A172 (cell line): ENCODE measurements at regions not wholly inside any gene's neighbourhood (a gene's known extent, or its start where the extent isn't known, plus 50 kb on each side); places are given as distances from the start of the nearest gene placed in this dataset.

Experiments used
- DNase-seq: peaks from one replicate; pipeline ENCODE4 v3.0.0-alpha.2; 2015; ENCODE audit warnings: low spot score

DNA sequence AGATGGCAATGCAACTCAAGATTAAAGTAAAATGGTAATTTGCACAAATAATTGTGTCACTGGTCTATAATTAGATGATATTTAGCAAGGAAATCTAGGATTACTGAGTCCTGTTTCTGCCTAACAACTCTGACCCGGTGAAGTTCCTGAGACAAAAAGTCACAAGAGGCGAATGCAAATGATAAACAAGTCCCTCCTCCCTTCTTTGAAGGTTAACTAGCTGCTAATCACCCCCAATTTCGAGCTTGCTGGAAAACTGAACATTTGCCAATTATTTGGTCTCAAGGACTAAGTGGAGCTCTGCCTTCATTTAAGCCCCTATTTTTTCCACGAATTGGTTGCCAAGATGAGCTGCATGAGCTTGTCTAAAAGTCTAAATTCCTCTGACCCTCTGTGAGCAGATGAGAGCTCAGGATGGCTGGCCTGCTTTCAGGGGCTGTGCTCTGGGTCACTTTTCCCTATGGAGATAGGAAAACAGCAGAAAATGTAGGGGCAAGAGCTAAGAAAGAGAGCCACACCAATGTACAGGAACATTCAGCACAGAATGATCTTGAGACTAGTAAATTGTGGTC, 127.3 kb downstream of the MBL2 start:
- no peak for DNase-seq

DNA sequence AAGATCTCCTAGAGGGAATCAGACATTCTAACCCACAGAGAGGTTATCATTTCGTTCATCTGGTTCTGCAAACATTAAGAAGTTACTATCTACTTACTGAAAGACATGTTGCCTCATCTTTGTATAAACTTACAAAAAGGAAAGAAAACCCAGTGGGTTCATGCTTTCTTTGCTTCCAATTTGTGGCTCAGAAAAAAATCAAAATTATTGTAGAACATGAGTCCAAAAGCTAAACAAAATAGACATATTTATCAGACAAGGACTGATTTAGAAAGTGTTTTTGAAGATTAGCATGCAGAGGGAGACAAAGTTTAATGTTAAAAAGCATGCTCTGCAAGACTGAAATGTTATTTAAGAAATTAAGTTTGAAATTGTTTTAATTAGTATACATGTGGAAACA, 123.1 kb downstream of the MBL2 start:
- DNase-seq: no peak

DNA sequence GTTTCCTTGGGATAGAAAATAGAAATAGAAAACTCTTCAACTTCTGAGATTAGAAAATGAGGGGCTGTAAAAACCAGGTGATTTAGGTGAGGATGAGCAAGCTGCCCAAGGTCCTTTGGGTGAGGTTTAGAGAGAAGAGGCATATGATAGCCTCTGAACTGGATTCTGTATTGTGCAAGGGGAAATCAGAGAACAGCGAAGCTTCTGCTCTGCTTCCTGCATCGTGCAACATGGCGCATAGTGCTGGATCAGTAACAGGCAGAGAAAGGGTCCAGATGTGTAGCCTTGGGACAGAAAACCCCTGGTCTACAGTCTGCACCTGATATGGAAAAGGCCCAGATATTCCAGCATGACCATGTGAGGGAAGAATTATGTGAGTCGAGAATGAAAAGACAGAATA, 121.7 kb downstream of the MBL2 start:
- no peak for DNase-seq

DNA sequence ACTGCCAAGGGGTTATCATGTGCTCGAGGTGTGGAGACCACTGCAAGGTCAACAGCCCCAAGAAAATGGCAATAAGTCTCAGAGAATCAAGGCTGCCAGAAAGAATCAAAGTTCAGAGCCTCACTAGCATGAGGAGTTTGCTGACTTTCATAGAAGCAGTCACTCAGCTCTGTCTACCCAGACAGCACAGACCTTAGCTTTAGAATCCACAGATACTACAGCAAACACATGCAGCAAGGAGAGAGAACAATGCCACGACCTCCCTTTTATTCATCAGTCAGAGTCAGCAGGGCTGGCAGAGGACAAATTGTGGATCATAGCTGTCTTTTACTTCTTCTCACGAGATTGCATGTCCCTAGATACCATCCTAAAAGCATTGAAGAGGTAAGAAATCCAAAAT, 121.3 kb downstream of the MBL2 start:
- DNase-seq: no peak

DNA sequence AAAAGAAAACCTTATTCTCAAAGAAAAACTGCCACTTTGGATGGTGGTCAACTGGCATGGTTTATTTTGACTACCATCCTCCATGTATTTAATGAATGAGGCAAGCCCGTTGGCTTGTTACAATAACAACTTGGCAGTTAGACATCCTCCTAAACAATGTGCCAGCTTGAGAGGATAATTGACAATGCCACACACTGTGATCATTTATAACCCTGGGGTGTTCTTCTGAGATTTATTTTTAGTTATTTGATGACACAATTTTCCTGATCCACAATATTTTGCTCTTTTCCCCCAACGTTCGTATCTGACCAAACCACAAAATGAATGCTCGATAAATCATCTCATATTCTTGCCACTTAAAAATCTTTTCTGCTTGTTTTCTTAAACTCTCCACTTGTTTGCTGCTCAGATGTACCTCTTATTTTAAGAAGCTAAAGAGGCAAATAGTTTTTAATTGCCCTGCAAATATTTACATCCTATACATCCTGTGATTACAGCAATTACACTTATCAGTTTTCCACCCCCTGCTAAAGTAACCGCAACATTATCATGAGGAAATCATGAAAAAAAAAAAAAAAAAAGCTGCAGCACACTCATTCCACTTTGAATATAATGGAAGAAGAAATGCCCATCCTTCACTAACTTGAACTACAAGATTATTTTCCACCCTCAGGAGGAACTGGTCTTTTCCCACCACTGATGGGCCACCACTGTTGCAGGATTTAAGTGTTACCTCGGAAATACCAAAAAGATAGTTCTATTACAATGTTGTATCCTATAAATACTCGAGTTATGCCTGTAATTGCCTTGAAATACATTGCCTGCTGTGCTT, 119.9 kb downstream of the MBL2 start:
- peak; percentile 90 for DNase-seq

DNA sequence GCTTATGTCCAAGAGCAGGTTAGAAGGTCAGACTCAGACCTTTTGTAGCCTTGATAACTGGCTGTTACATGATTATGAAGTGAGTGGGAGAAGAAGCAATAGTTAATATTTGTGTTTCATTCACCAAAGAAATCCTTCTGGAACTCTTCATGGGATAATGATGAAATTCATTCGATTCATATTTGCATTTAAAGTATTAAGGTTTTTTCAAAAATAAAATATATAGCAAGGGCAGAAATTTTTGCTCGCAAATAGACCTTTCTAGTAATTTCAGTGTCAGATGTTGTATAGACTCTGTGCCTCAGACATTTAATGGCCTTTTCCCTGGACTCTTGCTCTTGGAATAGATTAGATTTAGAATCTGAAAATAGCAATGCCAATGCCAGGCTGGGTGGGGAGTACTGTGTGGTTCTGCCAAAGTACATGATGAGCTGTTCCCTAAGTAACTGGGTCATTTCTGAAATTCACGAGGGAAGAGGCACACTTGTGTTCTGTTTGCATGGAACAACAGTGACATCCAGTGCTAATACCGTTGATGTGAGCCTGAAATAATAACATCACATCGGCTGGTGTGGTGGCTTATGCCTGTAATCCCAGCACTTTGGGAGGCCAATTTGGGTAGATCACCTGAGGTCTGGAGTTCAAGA, 119.2 kb downstream of the MBL2 start:
- no peak for DNase-seq

DNA sequence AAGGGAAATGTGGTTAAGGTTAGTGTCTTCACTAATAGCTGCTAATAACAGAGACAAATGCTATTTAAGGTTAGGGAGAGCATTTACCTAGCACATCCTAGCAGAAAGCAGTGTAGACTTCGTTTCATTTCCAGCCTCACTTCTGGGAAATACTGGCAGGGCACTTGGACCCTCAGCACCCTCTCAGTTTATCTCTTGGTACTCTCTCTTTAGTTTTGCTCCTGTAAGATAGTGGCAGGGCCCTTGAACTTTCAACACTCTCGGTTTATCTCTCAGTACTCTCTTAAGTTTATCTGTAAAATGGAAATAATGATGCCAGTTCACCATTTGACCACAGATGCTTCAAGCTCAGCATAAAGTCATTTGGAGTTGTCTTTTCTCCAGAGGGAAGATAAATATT, 118.4 kb downstream of the MBL2 start:
- DNase-seq: no peak

DNA sequence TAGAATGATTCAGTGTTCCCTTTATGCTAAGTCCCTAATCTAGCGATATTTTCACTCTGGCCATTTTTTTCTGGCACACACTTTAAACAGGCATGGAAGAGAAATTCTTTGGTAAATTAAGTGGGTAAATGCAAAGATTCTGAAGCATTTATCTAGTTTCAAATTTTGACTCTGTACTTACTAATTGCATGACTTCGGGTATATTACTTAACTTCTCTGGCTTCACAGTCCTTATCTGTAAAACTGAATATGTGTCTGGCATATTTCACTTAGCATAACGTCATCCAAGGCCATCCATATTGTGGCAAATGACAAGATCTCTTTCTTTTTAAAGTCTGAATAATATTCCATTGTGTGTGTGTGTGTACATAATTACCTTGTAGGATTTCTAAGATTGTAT, 114.5 kb downstream of the MBL2 start:
- DNase-seq: no peak

DNA sequence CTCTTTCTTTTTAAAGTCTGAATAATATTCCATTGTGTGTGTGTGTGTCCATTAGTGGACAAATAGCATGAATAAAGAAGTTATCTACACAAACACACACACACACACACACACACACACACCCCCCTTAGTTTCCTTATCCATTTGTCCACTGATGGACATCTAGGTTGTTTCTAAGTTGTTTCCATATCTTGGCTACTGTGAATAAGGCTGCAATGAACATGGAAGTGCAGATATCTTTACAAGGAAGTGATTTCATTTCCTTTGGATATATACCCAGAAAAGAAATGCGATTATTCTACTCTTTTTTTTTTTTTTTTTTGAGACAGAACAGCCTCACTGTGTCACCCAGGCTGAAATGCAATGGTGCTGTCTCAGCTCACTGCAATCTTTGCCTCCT, 113.5 kb downstream of the MBL2 start:
- no peak for DNase-seq

DNA sequence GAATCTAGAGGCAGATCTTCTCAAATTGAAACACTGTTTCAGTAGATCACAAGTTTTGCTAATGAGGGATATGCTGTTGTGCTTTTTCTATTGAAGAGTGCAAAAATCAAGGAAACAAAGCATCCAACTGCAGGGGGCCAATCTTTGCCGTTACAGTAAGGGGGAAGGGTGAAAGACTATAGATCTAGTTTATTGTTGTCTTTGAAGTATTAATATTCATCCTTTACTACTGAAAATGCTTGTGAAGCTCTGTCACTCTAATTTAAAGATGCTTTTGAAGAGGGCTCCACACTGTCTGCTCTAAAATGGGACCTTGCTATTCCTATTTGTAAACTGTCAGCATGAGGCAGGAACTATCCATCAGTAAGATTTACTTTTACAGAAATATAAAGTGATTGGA, 110.3 kb downstream of the MBL2 start:
- no peak for DNase-seq

DNA sequence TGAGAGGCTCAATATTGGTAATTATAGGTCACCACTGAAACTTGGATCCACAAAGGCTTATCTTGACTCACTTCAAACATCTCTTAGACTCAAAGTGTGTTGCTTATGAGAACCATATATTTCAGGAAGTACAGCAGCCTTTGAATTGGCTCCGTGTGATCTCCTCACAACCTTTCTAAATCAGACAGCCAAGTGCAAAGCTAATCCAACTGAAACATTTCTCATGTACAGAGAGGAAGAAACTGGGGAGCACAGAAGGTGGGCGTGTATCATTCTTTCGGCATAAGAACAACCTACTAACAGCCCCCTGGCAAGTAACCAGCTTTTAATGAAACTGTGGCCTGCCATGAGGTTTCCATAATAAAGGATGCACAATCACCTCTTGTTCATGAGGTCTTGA, 109.4 kb downstream of the MBL2 start:
- DNase-seq: no peak

DNA sequence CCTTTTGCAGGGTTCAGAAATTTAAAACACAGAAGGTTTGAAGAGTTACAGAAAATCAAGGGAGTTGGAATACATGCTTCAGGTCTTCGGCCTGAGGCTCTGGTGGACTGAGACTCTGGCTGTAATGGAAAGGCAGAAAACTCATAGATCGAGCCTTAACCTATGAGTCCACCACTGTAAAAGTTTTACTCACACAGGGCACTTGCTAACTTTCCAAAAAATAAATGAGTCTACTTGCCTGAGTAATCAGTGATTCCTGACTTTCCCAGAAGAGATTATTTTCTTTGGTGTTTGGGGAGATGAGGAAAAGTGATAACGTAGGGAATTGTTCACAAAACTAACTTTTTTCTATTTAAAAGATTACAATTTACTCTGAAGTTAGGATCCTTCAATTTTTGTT, 108.0 kb downstream of the MBL2 start:
- DNase-seq: no peak

DNA sequence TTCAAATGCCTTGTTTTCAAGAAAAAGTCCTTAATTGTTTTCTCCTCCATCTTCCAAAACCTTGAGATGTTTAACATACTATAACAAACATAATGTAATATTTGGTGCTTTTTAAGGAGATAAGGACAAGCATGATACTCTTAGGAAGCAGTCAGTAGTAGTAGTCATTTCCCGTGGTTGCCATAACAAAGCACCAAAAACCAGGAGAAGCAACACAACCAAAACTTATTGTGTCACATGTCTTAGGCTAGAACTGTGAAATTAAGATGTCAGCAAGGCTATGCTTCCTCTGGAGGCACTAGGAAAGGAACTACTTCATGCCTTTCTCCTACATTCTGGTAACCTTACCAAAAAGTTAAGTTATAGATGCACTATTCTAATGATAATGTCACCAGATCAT, 106.8 kb downstream of the MBL2 start:
- no peak for DNase-seq

DNA sequence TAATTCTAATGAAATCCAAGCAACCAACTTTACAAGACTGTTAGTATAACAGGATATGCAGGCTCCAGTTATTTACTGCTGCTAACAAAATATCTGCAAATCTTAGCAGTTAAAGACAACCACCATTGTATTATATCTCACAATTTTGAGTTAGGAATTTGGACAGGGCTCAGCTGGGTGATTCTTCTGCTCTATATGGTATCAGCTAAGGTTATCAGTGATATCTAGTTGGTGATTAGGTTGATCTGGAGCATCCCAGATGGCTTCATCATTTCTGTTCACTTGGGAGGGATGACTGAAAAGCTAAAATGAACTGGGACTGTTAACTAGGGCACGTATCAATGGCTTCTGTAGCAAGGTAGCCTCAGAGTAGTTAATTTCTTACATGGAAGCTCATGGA, 105.7 kb downstream of the MBL2 start:
- DNase-seq: no peak

DNA sequence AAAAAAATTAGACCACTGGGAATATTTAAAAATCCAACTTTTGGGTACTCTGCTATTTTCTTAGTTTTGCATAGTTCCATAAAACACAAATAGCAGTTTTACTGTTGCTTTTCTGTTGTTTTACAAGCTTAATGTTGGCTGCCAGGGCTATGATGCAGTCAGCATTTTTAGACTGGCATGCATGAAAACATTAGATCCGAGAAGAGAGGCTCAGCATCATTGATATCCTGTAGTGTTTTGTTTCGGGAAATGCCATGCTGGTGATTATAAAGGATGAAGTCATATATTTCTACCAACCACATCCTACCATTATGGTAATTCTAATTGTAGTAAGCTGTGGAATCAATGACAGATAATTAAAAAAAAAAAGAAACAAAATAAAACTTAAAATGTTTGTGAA, 104.6 kb downstream of the MBL2 start:
- peak; percentile 74 for DNase-seq

DNA sequence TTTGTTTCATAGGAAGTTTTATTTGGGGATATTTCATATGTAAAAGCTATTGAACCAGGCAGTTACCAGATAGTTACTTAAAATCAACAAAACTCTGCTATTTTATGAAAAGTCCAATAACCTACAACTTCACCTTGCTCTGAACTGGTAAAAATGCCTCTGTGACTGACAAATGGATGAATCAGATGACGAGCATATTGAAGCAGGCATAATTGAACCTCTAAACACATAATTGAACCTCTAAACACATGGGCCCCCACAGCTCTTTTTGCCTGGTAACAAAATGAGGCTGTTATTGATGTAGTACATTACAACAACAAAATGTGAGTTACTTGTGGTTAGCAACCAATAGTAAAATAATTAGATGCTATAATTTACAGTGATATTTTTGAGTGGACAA, 99.7 kb downstream of the MBL2 start:
- DNase-seq: no peak

DNA sequence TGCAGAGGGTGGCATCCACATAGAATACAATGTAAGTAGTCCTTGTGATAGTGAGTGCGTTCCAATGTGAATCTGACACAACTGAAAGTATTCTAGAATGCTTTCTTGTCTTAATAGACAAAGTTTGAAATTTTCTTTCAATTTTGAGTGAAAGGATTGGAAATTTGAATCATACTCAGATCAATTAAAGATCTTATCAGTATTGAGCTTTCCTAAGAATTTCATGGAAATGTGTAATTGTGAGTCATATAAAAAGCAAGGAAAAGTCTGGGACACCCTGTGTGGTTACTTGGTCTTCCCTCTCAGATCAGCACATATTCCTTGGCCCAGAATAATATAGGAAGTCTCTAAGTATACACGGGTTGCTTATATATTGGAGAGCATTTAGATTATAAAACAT, 99.1 kb downstream of the MBL2 start:
- DNase-seq: no peak

DNA sequence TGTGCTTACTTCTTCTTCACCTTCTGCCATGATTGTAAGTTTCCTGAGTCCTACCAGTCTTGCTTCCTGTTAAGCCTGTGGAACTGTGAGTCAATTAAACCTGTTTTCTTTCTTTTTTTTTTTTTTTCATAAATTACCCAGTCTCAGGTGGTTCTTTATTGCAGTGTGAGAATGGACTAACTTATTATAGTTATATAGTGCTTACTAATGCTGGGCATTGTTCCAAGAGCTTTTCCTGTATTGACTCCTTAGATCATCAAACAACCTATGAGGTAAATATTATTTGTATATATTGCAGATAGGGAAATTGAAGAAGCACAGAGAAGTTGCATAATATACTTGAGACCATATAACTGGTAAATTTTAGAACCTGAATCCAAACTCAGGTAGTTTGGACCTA, 98.1 kb downstream of the MBL2 start:
- no peak for DNase-seq

DNA sequence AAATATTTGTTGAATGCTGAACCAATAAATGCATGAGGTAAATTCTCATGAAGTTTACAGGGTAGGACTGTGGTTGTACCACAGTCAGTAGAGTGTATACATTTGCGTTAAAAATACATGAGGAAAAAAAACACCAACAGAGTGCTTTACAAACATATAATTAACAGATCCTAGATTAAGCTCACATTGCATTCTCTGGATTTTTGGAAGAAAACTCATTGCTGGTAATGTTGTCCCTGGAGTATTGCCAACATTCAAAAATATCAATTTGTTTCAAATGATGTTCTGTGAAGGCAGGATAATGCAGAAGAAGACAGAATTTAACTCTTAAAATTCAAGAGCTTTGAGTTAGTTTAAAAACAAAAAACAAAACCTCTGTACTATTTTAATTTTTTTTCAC, 95.5 kb downstream of the MBL2 start:
- DNase-seq: peak; percentile 52

DNA sequence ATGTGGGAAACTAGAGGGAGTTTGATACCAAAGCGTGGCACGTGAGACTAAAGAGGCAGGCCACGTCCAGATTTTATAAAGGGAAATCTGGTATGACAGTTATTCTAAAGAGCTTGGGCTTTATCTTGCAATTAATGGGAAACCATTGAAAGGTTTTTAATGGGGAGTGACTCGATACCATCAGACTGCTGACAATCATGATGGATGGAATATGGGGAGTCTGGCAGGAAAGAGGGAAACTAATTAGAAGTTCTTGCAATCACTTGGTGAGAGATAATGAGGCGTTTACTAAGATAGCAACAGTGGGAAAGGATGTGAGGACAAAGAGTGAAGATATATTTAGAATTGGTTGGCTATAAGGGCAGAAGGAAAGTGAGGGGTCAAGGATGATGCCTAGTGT, 94.0 kb downstream of the MBL2 start:
- peak; percentile 70 for DNase-seq

DNA sequence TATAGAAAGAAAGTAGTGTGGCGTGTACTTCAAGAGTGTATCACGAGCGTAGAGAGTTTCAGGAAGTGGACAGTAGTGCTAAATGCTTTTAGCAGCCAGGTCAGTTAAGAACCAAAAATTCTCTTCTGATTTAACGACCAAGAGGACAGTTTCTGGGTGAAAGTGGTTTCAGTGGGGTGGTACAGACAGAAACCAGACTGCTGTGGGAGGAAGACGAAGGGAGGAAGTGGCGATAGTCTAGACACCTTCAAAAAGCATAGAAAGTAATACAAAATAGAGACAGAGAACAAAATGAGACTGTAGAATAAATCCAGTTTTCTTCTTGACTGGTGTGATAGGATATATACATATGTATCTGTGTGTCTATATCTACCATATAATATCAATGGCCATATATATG, 93.5 kb downstream of the MBL2 start:
- DNase-seq: no peak

DNA sequence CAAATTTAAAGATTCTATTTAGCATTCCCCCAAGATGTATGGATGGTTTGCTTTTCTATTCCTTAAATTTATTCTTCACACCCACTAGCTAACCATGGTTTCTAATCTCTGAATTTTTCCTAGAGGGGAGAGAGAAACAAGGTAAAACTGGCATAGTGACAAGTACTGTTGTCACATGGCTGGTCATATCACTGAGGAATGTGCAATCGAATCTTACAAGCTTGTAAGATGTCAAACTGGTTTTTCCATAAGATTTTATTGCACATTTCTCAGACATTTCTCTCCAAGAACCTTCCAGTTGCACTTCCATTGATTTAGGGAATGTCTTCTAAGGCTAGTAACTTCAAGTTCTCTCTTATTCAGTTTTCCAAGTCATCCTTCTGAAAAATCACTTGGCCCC, 89.8 kb downstream of the MBL2 start:
- no peak for DNase-seq

DNA sequence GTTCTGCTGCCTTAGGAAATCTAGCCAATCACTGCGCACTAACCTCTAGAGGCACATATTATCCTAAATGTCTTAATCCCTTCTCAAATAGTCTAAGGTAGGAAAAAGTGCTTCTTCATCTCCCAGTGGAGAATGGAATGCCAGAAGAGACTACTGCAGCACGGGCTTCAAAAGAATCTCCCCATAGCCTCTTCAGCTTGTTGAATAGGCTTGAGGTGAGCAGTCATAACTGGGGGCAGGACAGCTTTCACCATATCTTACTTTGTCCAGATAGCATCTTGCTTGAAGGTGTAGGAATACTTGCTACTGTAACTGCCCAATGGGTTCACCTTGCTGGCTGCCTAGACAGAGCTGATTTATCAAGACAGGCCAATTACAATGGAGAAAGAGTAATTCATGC, 88.8 kb downstream of the MBL2 start:
- no peak for DNase-seq
